ENCODE measurements at regions not wholly inside any gene's neighbourhood (a gene's known extent, or its start where the extent isn't known, plus 50 kb on each side); places are given as distances from the start of the nearest gene placed in this dataset.

DNA sequence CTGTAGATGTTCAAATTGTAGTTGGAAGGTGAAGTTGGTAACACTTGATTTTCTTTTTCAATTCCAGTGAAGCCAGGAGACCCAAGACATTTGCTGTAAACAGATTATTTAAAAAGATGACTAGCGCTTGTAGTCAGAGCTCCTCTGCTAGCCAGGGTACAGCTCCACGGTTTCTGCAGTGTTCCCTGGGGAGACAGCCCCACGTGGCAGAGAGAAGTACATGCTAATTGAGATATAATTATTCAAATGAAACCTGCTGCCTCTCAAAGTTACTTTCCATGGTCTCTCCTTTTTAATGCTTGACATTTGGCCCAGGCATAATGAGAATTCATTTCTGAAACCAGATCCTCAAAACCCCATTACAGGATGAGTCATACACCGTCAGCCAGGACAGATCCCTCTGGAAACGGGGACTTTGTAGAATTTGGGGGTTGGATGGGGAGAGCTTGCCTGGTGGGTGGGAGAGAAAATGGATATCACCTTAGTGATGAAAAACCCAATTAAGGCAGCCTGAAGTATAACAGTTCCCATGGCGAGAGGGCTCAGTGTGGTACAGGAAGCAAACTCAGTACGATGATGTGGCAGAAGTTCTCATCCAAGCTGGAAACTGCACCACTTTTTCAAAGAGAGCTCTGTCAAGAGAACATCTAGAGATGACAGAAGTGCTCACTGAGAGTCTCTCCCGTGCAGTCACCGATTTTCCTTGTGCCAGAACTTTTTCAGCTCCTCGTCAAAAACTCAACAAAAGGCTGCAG is 637.7 kb upstream of the TMEM132C start:
- TF ChIP-seq ZBED1 (IDR thresholded peaks at IDR 0.05; ENCODE audit: borderline replicate concordance) (no peak), SP1 (IDR thresholded peaks at IDR 0.05; ENCODE audit: low read depth, low read length) (no peak), RFX5 (IDR thresholded peaks at IDR 0.05; ENCODE audit: low read depth, low read length) (no peak), ZNF274 (IDR thresholded peaks at IDR 0.05; ENCODE audit: insufficient read depth, insufficient read length) (no peak), SRF (IDR thresholded peaks at IDR 0.05; ENCODE audit: low read depth in 2 of 2, low read length in 2 of 2) (no peak), NR2C2 (IDR thresholded peaks at IDR 0.05; ENCODE audit: borderline replicate concordance, control insufficient read depth, insufficient read length, low read depth) (no peak), POLR2AphosphoS5 (IDR thresholded peaks at IDR 0.05; ENCODE audit: low read length) (no peak), RAD21 (IDR thresholded peaks at IDR 0.05; ENCODE audit: insufficient read depth, low read depth, low read length) (no peak), EZH2 (IDR thresholded peaks at IDR 0.05; ENCODE audit: borderline replicate concordance, control insufficient read depth, low read depth, low read length) (no peak)
- TF ChIP-seq, protein P1, sequence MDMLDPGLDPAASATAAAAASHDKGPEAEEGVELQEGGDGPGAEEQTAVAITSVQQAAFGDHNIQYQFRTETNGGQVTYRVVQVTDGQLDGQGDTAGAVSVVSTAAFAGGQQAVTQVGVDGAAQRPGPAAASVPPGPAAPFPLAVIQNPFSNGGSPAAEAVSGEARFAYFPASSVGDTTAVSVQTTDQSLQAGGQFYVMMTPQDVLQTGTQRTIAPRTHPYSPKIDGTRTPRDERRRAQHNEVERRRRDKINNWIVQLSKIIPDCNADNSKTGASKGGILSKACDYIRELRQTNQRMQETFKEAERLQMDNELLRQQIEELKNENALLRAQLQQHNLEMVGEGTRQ (IDR thresholded peaks at IDR 0.05; ENCODE audit: borderline replicate concordance, low read depth, low read length), result no peak
